ENCODE measurements at regions not wholly inside any gene's neighbourhood (a gene's known extent, or its start where the extent isn't known, plus 50 kb on each side); places are given as distances from the start of the nearest gene placed in this dataset.
A peak's percentile ranks its signal among the peaks of the same experiment; 100 is the strongest.
"Not testable (repeated sequence)": the region's sequence is repeated elsewhere in the genome, so short reads cannot be mapped to it uniquely, and the experiment has no call there.

- DNase-seq (ENCODE audit: low read depth): not testable (repeated sequence)
Measured at GRCh38 chr17:43345515-43345914, 53.3 kb upstream of the ARL4D start.

GRCh38 chr17:43344685-43345084 is 54.1 kb upstream of the ARL4D start:
- no peak for DNase-seq (ENCODE audit: low read depth)

GRCh38 chr17:43342589-43342890 is 56.3 kb upstream of the ARL4D start:
- DNase-seq (ENCODE audit: low read depth): no peak

GRCh38 chr17:43341715-43342588 is 56.8 kb upstream of the ARL4D start:
- no peak for DNase-seq (ENCODE audit: low read depth)

- peak; percentile 51 for DNase-seq (ENCODE audit: low read depth)
Measured at GRCh38 chr17:43338886-43339516, 59.8 kb upstream of the ARL4D start.

- DNase-seq (ENCODE audit: low read depth): no peak
Measured at GRCh38 chr17:43337684-43338428, 60.9 kb upstream of the ARL4D start.

- no peak for DNase-seq (ENCODE audit: low read depth)
Measured at GRCh38 chr17:43334738-43335402, 63.9 kb upstream of the ARL4D start.

- DNase-seq (ENCODE audit: low read depth): no peak
Measured at GRCh38 chr17:43333433-43333943, 65.3 kb upstream of the ARL4D start.

- no peak for DNase-seq (ENCODE audit: low read depth)
Measured at GRCh38 chr17:43332230-43332629, 66.6 kb upstream of the ARL4D start.

GRCh38 chr17:43330876-43331639 is 67.7 kb upstream of the ARL4D start:
- no peak for DNase-seq (ENCODE audit: low read depth)

- DNase-seq (ENCODE audit: low read depth): no peak
Measured at GRCh38 chr17:43329183-43329582, 69.6 kb upstream of the ARL4D start.

- DNase-seq (ENCODE audit: low read depth): no peak
Measured at GRCh38 chr17:43328650-43329049, 70.1 kb upstream of the ARL4D start.

GRCh38 chr17:43327834-43328420 is 70.9 kb upstream of the ARL4D start:
- DNase-seq (ENCODE audit: low read depth): no peak

GRCh38 chr17:43327421-43327820 is 71.4 kb upstream of the ARL4D start:
- DNase-seq (ENCODE audit: low read depth): no peak

GRCh38 chr17:43326490-43327275 is 72.1 kb upstream of the ARL4D start:
- no peak for DNase-seq (ENCODE audit: low read depth)

GRCh38 chr17:43324205-43324893 is 74.4 kb upstream of the ARL4D start:
- DNase-seq (ENCODE audit: low read depth): no peak

GRCh38 chr17:43319293-43320124 is 79.3 kb upstream of the ARL4D start:
- DNase-seq (ENCODE audit: low read depth): no peak

GRCh38 chr17:43316522-43317142 is 82.2 kb upstream of the ARL4D start:
- DNase-seq (ENCODE audit: low read depth): no peak

Measured in stimulated activated CD8-positive, alpha-beta memory T cell treated with anti-CD3 and anti-CD28 coated beads, Interleukin-4, amount 100 ng/mL, for 24 hours (primary cell).